HAP-1 (cell line): ENCODE measurements at regions not wholly inside any gene's neighbourhood (a gene's known extent, or its start where the extent isn't known, plus 50 kb on each side); places are given as distances from the start of the nearest gene placed in this dataset.
A peak's percentile ranks its signal among the peaks of the same experiment; 100 is the strongest.

Source experiments
- DNase-seq, 2 experiments: peaks; one replicate each; pipeline ENCODE4 v3.0.0-alpha.2; 2016 to 2020; ENCODE audit warnings: low spot score in 2 of 2
- H3K27me3 ChIP-seq: fragments of 250-450 bp; sonication (Bioruptor Pico); 2 replicates; pipeline ENCODE4 v1.5.1; 2020; ENCODE audit warnings: low read depth, mild to moderate bottlenecking, moderate library complexity
- H3K36me3 ChIP-seq: fragments of 250-450 bp; sonication (Bioruptor Pico); replicated peaks from 2 replicates; pipeline ENCODE4 v1.5.1; 2020; ENCODE audit warnings: mild to moderate bottlenecking
- H3K4me1 ChIP-seq: fragments of 250-450 bp; sonication (Bioruptor Pico); 2 replicates; pipeline ENCODE4 v1.5.1; 2020; ENCODE audit warnings: mild to moderate bottlenecking
- H3K4me3 ChIP-seq: fragments of 250-450 bp; sonication (Bioruptor Pico); 2 replicates; pipeline ENCODE4 v1.5.1; 2020; ENCODE audit warnings: mild to moderate bottlenecking, moderate library complexity
- H3K9me3 ChIP-seq: fragments of 250-450 bp; sonication (Bioruptor Pico); 2 replicates; pipeline ENCODE4 v1.5.1; 2020; ENCODE audit warnings: mild to moderate bottlenecking, moderate library complexity
- in situ Hi-C: fragments of 300-500 bp; cut with MboI; formaldehyde crosslinking; loops from 3 replicates; pipeline ENCODE4 v1.14.3; 2020; ENCODE audit warnings: low sequenced_read_pairs, inconsistent platforms, mixed read lengths

- no peak overlapping the region for H3K4me3 ChIP-seq
- no peak for DNase-seq
- H3K36me3 ChIP-seq, result no peaks in the 10 kb centered on the region
- no peaks in the 10 kb centered on the region for H3K4me1 ChIP-seq
- in situ Hi-C loops, result no loop called here
- H3K27me3 ChIP-seq, result no peaks in the 10 kb centered on the region
- H3K9me3 ChIP-seq, result no peaks in the 10 kb centered on the region
Measured at GRCh38 chr15:46297766-46298165, 662.9 kb downstream of the SQOR start.

GRCh38 chr15:46300716-46301115, 665.9 kb downstream of the SQOR start:
- Histone ChIP-seq H3K4me1 (no peaks in the 10 kb centered on the region), H3K27me3 (no peaks in the 10 kb centered on the region), H3K4me3 (no peak overlapping the region), H3K9me3 (no peaks in the 10 kb centered on the region), H3K36me3 (no peaks in the 10 kb centered on the region)
- in situ Hi-C loops, result no loop called here
- DNase-seq, result no peak

DNA sequence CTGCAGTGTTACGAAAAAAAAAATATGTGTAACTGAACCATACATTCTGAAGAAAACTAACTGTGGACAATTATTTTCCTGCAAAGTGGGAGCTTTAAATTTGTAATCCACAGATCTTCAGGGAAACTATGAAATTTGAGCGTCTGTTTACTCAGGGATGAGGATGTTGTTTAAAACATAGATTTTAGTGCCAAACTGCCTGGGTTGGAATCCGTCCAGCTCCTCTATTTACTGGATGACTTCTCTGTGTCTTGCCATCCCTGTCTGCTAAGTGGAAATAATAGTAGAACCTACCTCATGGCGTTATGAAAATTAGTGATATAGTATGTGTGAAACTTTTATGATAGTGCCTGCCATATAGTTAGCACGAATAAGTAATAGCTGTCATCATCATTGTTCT, 666.5 kb downstream of the SQOR start:
- no peaks in the 10 kb centered on the region for H3K27me3 ChIP-seq
- no peaks in the 10 kb centered on the region for H3K36me3 ChIP-seq
- no peaks in the 10 kb centered on the region for H3K9me3 ChIP-seq
- DNase-seq, result no peak
- H3K4me3 ChIP-seq, result no peak overlapping the region
- in situ Hi-C loops, result no loop called here
- H3K4me1 ChIP-seq, result no peaks in the 10 kb centered on the region

DNA sequence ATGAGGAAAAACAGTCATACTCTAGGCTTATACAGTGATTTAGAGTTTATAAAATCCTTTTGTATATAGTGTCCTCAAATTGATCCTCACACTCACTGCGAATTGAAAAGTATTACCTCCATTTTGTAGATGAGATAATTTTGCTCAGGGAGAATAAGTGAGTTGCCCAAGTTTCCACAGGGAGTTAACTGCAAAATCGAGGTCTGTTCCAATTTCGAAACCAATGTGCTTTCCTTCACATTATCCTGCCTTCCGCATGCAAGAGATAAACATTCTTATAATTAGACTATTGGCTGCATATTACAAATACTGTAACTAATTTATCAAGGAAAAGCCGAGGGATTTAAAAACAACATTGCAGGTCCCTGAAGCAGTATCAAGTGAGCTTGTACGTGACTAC, 667.0 kb downstream of the SQOR start:
- Histone ChIP-seq H3K4me1 (no peaks in the 10 kb centered on the region), H3K27me3 (no peaks in the 10 kb centered on the region), H3K4me3 (no peak overlapping the region), H3K36me3 (no peaks in the 10 kb centered on the region), H3K9me3 (no peaks in the 10 kb centered on the region)
- in situ Hi-C loops, result no loop called here
- DNase-seq, result no peak

- Histone ChIP-seq H3K36me3 (no peaks in the 10 kb centered on the region), H3K9me3 (no peaks in the 10 kb centered on the region), H3K27me3 (no peaks in the 10 kb centered on the region), H3K4me3 (no peak overlapping the region), H3K4me1 (no peaks in the 10 kb centered on the region)
- DNase-seq, result peak; percentile 16 to 48
- in situ Hi-C loops, result no loop called here
Measured at GRCh38 chr15:46304321-46304720, 669.5 kb downstream of the SQOR start.

- no peak for DNase-seq
- H3K4me1 ChIP-seq, result no peaks in the 10 kb centered on the region
- no peaks in the 10 kb centered on the region for H3K9me3 ChIP-seq
- H3K4me3 ChIP-seq, result no peak overlapping the region
- no peaks in the 10 kb centered on the region for H3K36me3 ChIP-seq
- no peaks in the 10 kb centered on the region for H3K27me3 ChIP-seq
- in situ Hi-C loops, result no loop called here
Measured at GRCh38 chr15:46307746-46308145, 672.9 kb downstream of the SQOR start.

- Histone ChIP-seq H3K4me1 (no peaks in the 10 kb centered on the region), H3K9me3 (no peaks in the 10 kb centered on the region), H3K4me3 (no peak overlapping the region), H3K27me3 (no peaks in the 10 kb centered on the region), H3K36me3 (no peaks in the 10 kb centered on the region)
- in situ Hi-C loops, result no loop called here
- DNase-seq, result no peak
Measured at GRCh38 chr15:46309914-46310313, 675.1 kb downstream of the SQOR start.

- no peaks in the 10 kb centered on the region for H3K9me3 ChIP-seq
- in situ Hi-C loops, result no loop called here
Measured at GRCh38 chr15:46312133-46312740, 677.4 kb downstream of the SQOR start.

GRCh38 chr15:46315434-46315833, 680.6 kb downstream of the SQOR start:
- no peak overlapping the region for H3K4me3 ChIP-seq
- no peaks in the 10 kb centered on the region for H3K9me3 ChIP-seq
- no peaks in the 10 kb centered on the region for H3K36me3 ChIP-seq
- no peaks in the 10 kb centered on the region for H3K27me3 ChIP-seq
- H3K4me1 ChIP-seq, result no peaks in the 10 kb centered on the region
- in situ Hi-C loops, result no loop called here
- no peak for DNase-seq

More at GRCh38 chr15:46312133-46312740, 677.4 kb downstream of the SQOR start:
- DNase-seq, result peak; percentile 30 to 68
- H3K4me1 ChIP-seq, result no peaks in the 10 kb centered on the region
- H3K36me3 ChIP-seq, result no peaks in the 10 kb centered on the region
- no peak overlapping the region for H3K4me3 ChIP-seq
- H3K27me3 ChIP-seq, result no peaks in the 10 kb centered on the region

GRCh38 chr15:46316024-46316423, 681.2 kb downstream of the SQOR start:
- in situ Hi-C loops, result no loop called here

GRCh38 chr15:46317029-46317428, 682.2 kb downstream of the SQOR start:
- Histone ChIP-seq H3K4me3 (no peak overlapping the region), H3K27me3 (no peaks in the 10 kb centered on the region), H3K9me3 (no peaks in the 10 kb centered on the region), H3K4me1 (no peaks in the 10 kb centered on the region), H3K36me3 (no peaks in the 10 kb centered on the region)
- in situ Hi-C loops, result no loop called here
- no peak for DNase-seq

More at GRCh38 chr15:46316024-46316423, 681.2 kb downstream of the SQOR start:
- H3K9me3 ChIP-seq, result no peaks in the 10 kb centered on the region
- DNase-seq, result no peak
- H3K4me1 ChIP-seq, result no peaks in the 10 kb centered on the region
- H3K36me3 ChIP-seq, result no peaks in the 10 kb centered on the region
- no peak overlapping the region for H3K4me3 ChIP-seq
- no peaks in the 10 kb centered on the region for H3K27me3 ChIP-seq

- Histone ChIP-seq H3K4me3 (no peak overlapping the region), H3K27me3 (no peaks in the 10 kb centered on the region), H3K9me3 (no peaks in the 10 kb centered on the region), H3K4me1 (no peaks in the 10 kb centered on the region), H3K36me3 (no peaks in the 10 kb centered on the region)
- in situ Hi-C loops, result no loop called here
- no peak for DNase-seq
Measured at GRCh38 chr15:46322753-46323152, 687.9 kb downstream of the SQOR start.

GRCh38 chr15:46326173-46326572, 691.3 kb downstream of the SQOR start:
- H3K36me3 ChIP-seq, result no peaks in the 10 kb centered on the region
- H3K4me1 ChIP-seq, result no peaks in the 10 kb centered on the region
- in situ Hi-C loops, result no loop called here
- H3K27me3 ChIP-seq, result no peaks in the 10 kb centered on the region
- H3K9me3 ChIP-seq, result no peaks in the 10 kb centered on the region
- DNase-seq, result no peak
- no peak overlapping the region for H3K4me3 ChIP-seq

- in situ Hi-C loops, result no loop called here
- Histone ChIP-seq H3K36me3 (no peaks in the 10 kb centered on the region), H3K4me3 (no peak overlapping the region), H3K9me3 (no peaks in the 10 kb centered on the region), H3K4me1 (no peaks in the 10 kb centered on the region), H3K27me3 (no peaks in the 10 kb centered on the region)
- DNase-seq, result no peak
Measured at GRCh38 chr15:46328821-46329220, 694.0 kb downstream of the SQOR start.

DNA sequence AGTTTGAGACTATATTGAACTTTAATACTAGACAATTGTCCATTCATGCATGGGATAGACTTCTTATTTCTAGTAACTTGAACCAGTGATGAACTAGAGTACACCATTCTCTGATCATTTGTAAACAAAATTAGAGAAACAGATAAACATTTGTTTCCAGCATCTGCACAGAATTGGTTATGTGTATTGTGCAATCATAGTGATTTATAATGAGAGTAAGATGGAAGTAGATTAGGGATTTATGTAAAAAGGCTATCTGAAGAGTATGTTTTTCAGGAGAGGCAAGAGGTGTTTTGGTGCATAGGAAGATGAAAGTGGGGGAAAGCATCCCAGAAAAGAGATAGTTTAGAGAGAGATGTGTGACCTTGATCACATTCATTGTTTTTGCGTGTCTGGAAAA, 695.0 kb downstream of the SQOR start:
- no peaks in the 10 kb centered on the region for H3K4me1 ChIP-seq
- no peaks in the 10 kb centered on the region for H3K9me3 ChIP-seq
- H3K36me3 ChIP-seq, result no peaks in the 10 kb centered on the region
- no peak overlapping the region for H3K4me3 ChIP-seq
- DNase-seq, result no peak
- no peaks in the 10 kb centered on the region for H3K27me3 ChIP-seq
- in situ Hi-C loops, result no loop called here
